SK-N-SH (cell line): ENCODE measurements at regions not wholly inside any gene's neighbourhood (a gene's known extent, or its start where the extent isn't known, plus 50 kb on each side); places are given as distances from the start of the nearest gene placed in this dataset.

Source experiments
- CTCF ChIA-PET: fragments of 300-600, 350-600 bp; formaldehyde crosslinking; extraction: SDS; loops from one replicate; lab custom pipeline; 2021; lab: Yijun Ruan, JAX
- POLR2A ChIA-PET: fragments of 350-600 bp; sonication (Branson Sonifier 250); formaldehyde crosslinking; extraction: SDS; loops from one replicate; lab custom pipeline; 2020; ENCODE audit warnings: antibody characterized with exemption, inconsistent platforms; lab: Yijun Ruan, JAX
- DNase-seq: peaks from one replicate; pipeline ENCODE4 v3.0.0; 2012
- H2AFZ ChIP-seq: fragments of 200-600 bp; sonication (generic); 2 replicates; pipeline ENCODE4 v1.8.1; 2016; ENCODE audit warnings: antibody characterized with exemption, mild to moderate bottlenecking, low read depth
- H3F3A ChIP-seq: fragments of 200-600 bp; sonication (generic); replicated peaks from 2 replicates; pipeline ENCODE3; 2016; ENCODE audit warnings: antibody characterized with exemption, mild to moderate bottlenecking; ENCODE audit not compliant: insufficient read depth
- H3K27ac ChIP-seq, 2 experiments: fragments of 200-500 bp in 1 of 2; fragments of 200-600 bp in 1 of 2; sonication (Bioruptor generic) in 1 of 2; sonication (generic), shearing (Covaris generic) in 1 of 2; 2 replicates each; pipeline versions ENCODE4 v1.5.1 to v1.6.1; 2014 to 2016; ENCODE audit warnings: low read depth in 2 of 2, inconsistent platforms in 1 of 2, low read length in 1 of 2, mild to moderate bottlenecking in 1 of 2, mixed read lengths in 1 of 2
- H3K27me3 ChIP-seq: fragments of 200-600 bp; sonication (generic), shearing (Covaris generic); 2 replicates; pipeline ENCODE4 v1.6.1; 2016; ENCODE audit warnings: mixed run types; ENCODE audit not compliant: insufficient read depth
- H3K36me3 ChIP-seq, 2 experiments: fragments of 200-500 bp in 1 of 2; fragments of 200-600 bp in 1 of 2; sonication (Bioruptor generic) in 1 of 2; sonication (generic) in 1 of 2; replicated peaks in 1 of 2; 2 replicates each; pipeline versions ENCODE3 to v1.5.1; 2014 to 2016; ENCODE audit warnings: low read length in 1 of 2, mild to moderate bottlenecking in 1 of 2; ENCODE audit not compliant: insufficient read depth in 2 of 2, control insufficient read depth in 1 of 2
- H3K4me1 ChIP-seq, 2 experiments: fragments of 200-500 bp in 1 of 2; fragments of 200-600 bp in 1 of 2; sonication (Bioruptor generic) in 1 of 2; sonication (generic), shearing (Covaris generic) in 1 of 2; 2 replicates each; pipeline versions ENCODE4 v1.5.1 to v1.6.1; 2014 to 2016; ENCODE audit warnings: low read depth in 1 of 2, low read length in 1 of 2, mixed run types in 1 of 2; ENCODE audit not compliant: insufficient read depth in 2 of 2, control insufficient read depth in 1 of 2
- H3K4me2 ChIP-seq: fragments of 200-600 bp; sonication (generic), shearing (Covaris generic); 2 replicates; pipeline ENCODE4 v1.6.1; 2017; ENCODE audit warnings: mixed run types
- H3K4me3 ChIP-seq, 2 experiments: fragments of 200-500 bp in 1 of 2; fragments of 200-600 bp in 1 of 2; sonication (Bioruptor generic) in 1 of 2; sonication (generic), shearing (Covaris generic) in 1 of 2; 2 replicates each; pipeline versions ENCODE4 v1.5.1 to v1.8.1; 2014 to 2016; ENCODE audit warnings: low read depth in 2 of 2, inconsistent platforms in 1 of 2, low read length in 1 of 2, mild to moderate bottlenecking in 1 of 2, mixed read lengths in 1 of 2, moderate library complexity in 1 of 2
- H3K79me2 ChIP-seq: fragments of 200-600 bp; sonication (generic); 2 replicates; pipeline ENCODE4 v1.8.1; 2017; ENCODE audit warnings: mild to moderate bottlenecking; ENCODE audit not compliant: insufficient read depth
- H3K9ac ChIP-seq: fragments of 200-600 bp; sonication (generic); 2 replicates; pipeline ENCODE4 v1.6.1; 2017; ENCODE audit warnings: mixed run types
- H3K9me2 ChIP-seq: fragments of 200-600 bp; sonication (generic); 2 replicates; pipeline ENCODE4 v1.6.1; 2017; ENCODE audit warnings: mixed run types
- H3K9me3 ChIP-seq: fragments of 200-600 bp; sonication (generic); 2 replicates; pipeline ENCODE4 v1.6.1; 2017; ENCODE audit warnings: mixed run types, mild to moderate bottlenecking, moderate library complexity
- H4K20me1 ChIP-seq: fragments of 200-600 bp; sonication (generic); 2 replicates; pipeline ENCODE4 v1.6.1; 2017; ENCODE audit warnings: mild to moderate bottlenecking, mixed run types; ENCODE audit not compliant: insufficient read depth
- CTCF ChIP-seq: fragments of 200-600 bp; sonication (generic); IDR thresholded peaks from 2 replicates; pipeline ENCODE4 v1.6.1; 2017; ENCODE audit warnings: antibody characterized with exemption, mild to moderate bottlenecking, moderate library complexity
- ELF1 ChIP-seq: IDR thresholded peaks from 2 replicates; pipeline ENCODE4 v1.4.0; 2012
- EP300 ChIP-seq, 2 experiments: IDR thresholded peaks; 2 replicates each; pipeline versions ENCODE4 v1.4.0 to v1.6.1; 2012; ENCODE audit warnings: borderline replicate concordance in 1 of 2, low read depth in 1 of 2, low read length in 1 of 2
- FOXJ3 ChIP-seq: sonication (generic); formaldehyde crosslinking; IDR thresholded peaks from 2 replicates; pipeline ENCODE4 v1.5.1; 2020; ENCODE audit warnings: mild to moderate bottlenecking, missing genetic modification reagents
- MEF2A ChIP-seq: IDR thresholded peaks from 2 replicates; pipeline ENCODE4 v1.4.0; 2012; ENCODE audit warnings: low read depth, borderline replicate concordance
- MXI1 ChIP-seq: IDR thresholded peaks from 2 replicates; pipeline ENCODE4 v1.6.1; 2012; ENCODE audit warnings: mild to moderate bottlenecking, low read depth, low read length, improper control_type of control experiment
- POLR2AphosphoS5 ChIP-seq: IDR thresholded peaks from 2 replicates; pipeline ENCODE4 v1.6.1; 2012; ENCODE audit warnings: low read depth, low read length
- REST ChIP-seq: IDR thresholded peaks from 2 replicates; pipeline ENCODE4 v1.6.1; 2012; ENCODE audit warnings: mild to moderate bottlenecking, low read depth, low read length, moderate library complexity
- SMC3 ChIP-seq: IDR thresholded peaks from 2 replicates; pipeline ENCODE4 v1.6.1; 2012; ENCODE audit warnings: low read depth, low read length, improper control_type of control experiment
- YY1 ChIP-seq: IDR thresholded peaks from 2 replicates; pipeline ENCODE4 v1.4.0; 2012; ENCODE audit warnings: low read depth, mild to moderate bottlenecking
- WGBS: methylation state at CpG from one replicate; pipeline ENCODE4 v1.1.6; 2017; ENCODE audit warnings: low lambda C conversion rate; 5-methylcytosine and 5-hydroxymethylcytosine counted together
- TF ChIP-seq, protein P1 (sequence below): IDR thresholded peaks from 2 replicates; pipeline ENCODE4 v1.4.0; 2012; ENCODE audit warnings: low read depth, borderline replicate concordance
- TF ChIP-seq, protein P2 (sequence below): fragments of 150-350 bp; IDR thresholded peaks from 2 replicates; pipeline ENCODE4 v1.6.1; 2017; ENCODE audit warnings: antibody characterized with exemption, low read length, low read depth, borderline replicate concordance

GRCh38 chr3:110902453-110903085 is 169.0 kb upstream of the NECTIN3 start:
- H3K27ac ChIP-seq = no peak overlapping the region
- WGBS = 77% methylated on average over 9 of the region's 9 CpGs
- POLR2A ChIA-PET = no interaction called here
- no peaks in the 10 kb centered on the region for H4K20me1 ChIP-seq
- H3K79me2 ChIP-seq = no peaks in the 10 kb centered on the region
- TF ChIP-seq FOXJ3 (CRISPR knock-in tag) (no peak), YY1 (no peak), EP300 (IDR thresholded peaks at IDR 0.05; ENCODE audit: borderline replicate concordance in 1 of 2, low read depth in 1 of 2, low read length in 1 of 2) (no peak), ELF1 (no peak), CTCF (no peak), POLR2AphosphoS5 (no peak), MXI1 (no peak), SMC3 (no peak), REST (no peak), MEF2A (no peak)
- TF ChIP-seq, protein P1, sequence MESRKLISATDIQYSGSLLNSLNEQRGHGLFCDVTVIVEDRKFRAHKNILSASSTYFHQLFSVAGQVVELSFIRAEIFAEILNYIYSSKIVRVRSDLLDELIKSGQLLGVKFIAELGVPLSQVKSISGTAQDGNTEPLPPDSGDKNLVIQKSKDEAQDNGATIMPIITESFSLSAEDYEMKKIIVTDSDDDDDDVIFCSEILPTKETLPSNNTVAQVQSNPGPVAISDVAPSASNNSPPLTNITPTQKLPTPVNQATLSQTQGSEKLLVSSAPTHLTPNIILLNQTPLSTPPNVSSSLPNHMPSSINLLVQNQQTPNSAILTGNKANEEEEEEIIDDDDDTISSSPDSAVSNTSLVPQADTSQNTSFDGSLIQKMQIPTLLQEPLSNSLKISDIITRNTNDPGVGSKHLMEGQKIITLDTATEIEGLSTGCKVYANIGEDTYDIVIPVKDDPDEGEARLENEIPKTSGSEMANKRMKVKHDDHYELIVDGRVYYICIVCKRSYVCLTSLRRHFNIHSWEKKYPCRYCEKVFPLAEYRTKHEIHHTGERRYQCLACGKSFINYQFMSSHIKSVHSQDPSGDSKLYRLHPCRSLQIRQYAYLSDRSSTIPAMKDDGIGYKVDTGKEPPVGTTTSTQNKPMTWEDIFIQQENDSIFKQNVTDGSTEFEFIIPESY = no peak
- TF ChIP-seq, protein P2, sequence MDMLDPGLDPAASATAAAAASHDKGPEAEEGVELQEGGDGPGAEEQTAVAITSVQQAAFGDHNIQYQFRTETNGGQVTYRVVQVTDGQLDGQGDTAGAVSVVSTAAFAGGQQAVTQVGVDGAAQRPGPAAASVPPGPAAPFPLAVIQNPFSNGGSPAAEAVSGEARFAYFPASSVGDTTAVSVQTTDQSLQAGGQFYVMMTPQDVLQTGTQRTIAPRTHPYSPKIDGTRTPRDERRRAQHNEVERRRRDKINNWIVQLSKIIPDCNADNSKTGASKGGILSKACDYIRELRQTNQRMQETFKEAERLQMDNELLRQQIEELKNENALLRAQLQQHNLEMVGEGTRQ = no peak
- H3K9me3 ChIP-seq = no peaks in the 10 kb centered on the region
- no peak overlapping the region for H3K9ac ChIP-seq
- H3K36me3 ChIP-seq = no peaks in the 10 kb centered on the region
- CTCF ChIA-PET = no interaction called here
- H3K27me3 ChIP-seq = no peaks in the 10 kb centered on the region
- H3K9me2 ChIP-seq = no peaks in the 10 kb centered on the region
- no peak for DNase-seq
- H2AFZ ChIP-seq = no peak overlapping the region
- no peaks in the 10 kb centered on the region for H3F3A ChIP-seq
- H3K4me2 ChIP-seq = no peak overlapping the region
- H3K4me3 ChIP-seq = no peak overlapping the region
- no peaks in the 10 kb centered on the region for H3K4me1 ChIP-seq
